HG02763 (cell line): ENCODE measurements at regions not wholly inside any gene's neighbourhood (a gene's known extent, or its start where the extent isn't known, plus 50 kb on each side); places are given as distances from the start of the nearest gene placed in this dataset.
"Not testable (repeated sequence)": the region's sequence is repeated elsewhere in the genome, so short reads cannot be mapped to it uniquely, and the experiment has no call there.

Experiments used
- ATAC-seq: cut with Tn5 transposase; IDR thresholded peaks from one replicate; pipeline ENCODE4 v1.9.1; 2021; ENCODE audit warnings: mild to moderate bottlenecking, moderate library complexity; ENCODE audit not compliant: unreplicated experiment

- ATAC-seq = no peak
Observed at GRCh38 chr3:72081471-72082185, 296.7 kb upstream of the PROK2 start.

GRCh38 chr3:72080800-72081199, 295.9 kb upstream of the PROK2 start:
- no peak for ATAC-seq

GRCh38 chr3:72080095-72080494, 295.1 kb upstream of the PROK2 start:
- ATAC-seq = no peak

- ATAC-seq = no peak
Observed at GRCh38 chr3:72079369-72079872, 294.5 kb upstream of the PROK2 start.

- ATAC-seq = peak; percentile 23
Observed at GRCh38 chr3:72078676-72079368, 293.9 kb upstream of the PROK2 start.

- ATAC-seq = peak; percentile 61
Observed at GRCh38 chr3:72077473-72078259, 292.7 kb upstream of the PROK2 start.

- ATAC-seq = not testable (repeated sequence)
Observed at GRCh38 chr3:72075848-72076247, 290.9 kb upstream of the PROK2 start.

- no peak for ATAC-seq
Observed at GRCh38 chr3:72071624-72072023, 286.7 kb upstream of the PROK2 start.

- ATAC-seq = no peak
Observed at GRCh38 chr3:72070005-72070404, 285.1 kb upstream of the PROK2 start.

GRCh38 chr3:72069543-72069942, 284.6 kb upstream of the PROK2 start:
- no peak for ATAC-seq

GRCh38 chr3:72068621-72069020, 283.7 kb upstream of the PROK2 start:
- ATAC-seq = no peak

GRCh38 chr3:72067721-72068120, 282.8 kb upstream of the PROK2 start:
- no peak for ATAC-seq

- no peak for ATAC-seq
Observed at GRCh38 chr3:72065872-72066641, 281.1 kb upstream of the PROK2 start.

- ATAC-seq = no peak
Observed at GRCh38 chr3:72065236-72065635, 280.3 kb upstream of the PROK2 start.

- not testable (repeated sequence) for ATAC-seq
Observed at GRCh38 chr3:72064727-72065126, 279.8 kb upstream of the PROK2 start.

GRCh38 chr3:72062017-72062416, 277.1 kb upstream of the PROK2 start:
- ATAC-seq = no peak

GRCh38 chr3:72060447-72061034, 275.6 kb upstream of the PROK2 start:
- no peak for ATAC-seq

GRCh38 chr3:72058493-72059081, 273.6 kb upstream of the PROK2 start:
- ATAC-seq = no peak

GRCh38 chr3:72055436-72055835, 270.5 kb upstream of the PROK2 start:
- ATAC-seq = no peak

- ATAC-seq = no peak
Observed at GRCh38 chr3:72054976-72055375, 270.0 kb upstream of the PROK2 start.
